ENCODE measurements at regions not wholly inside any gene's neighbourhood (a gene's known extent, or its start where the extent isn't known, plus 50 kb on each side); places are given as distances from the start of the nearest gene placed in this dataset.
A peak's percentile ranks its signal among the peaks of the same experiment; 100 is the strongest.

GRCh38 chr9:12908895-12909294 is 134.1 kb downstream of the LURAP1L start:
- 0 out of 2 replicates have a peak, but pooled peaks cover 4% of the 10 kb centered on the region for H3F3A ChIP-seq (ENCODE audit: insufficient read depth)
- H3K4me1 ChIP-seq (ENCODE audit: insufficient read depth), result peaks cover 6% of the 10 kb centered on the region
- no peaks in the 10 kb centered on the region for H3K9me2 ChIP-seq (ENCODE audit: insufficient read depth)
- in situ Hi-C loops (cut with MboI), result no loop called here
- H3K36me3 ChIP-seq (ENCODE audit: low read depth), result no peaks in the 10 kb centered on the region
- H3K4me3 ChIP-seq, result no peak overlapping the region
- no peaks in the 10 kb centered on the region for H3K79me2 ChIP-seq (ENCODE audit: insufficient read depth)
- H3K27me3 ChIP-seq (replicated peaks; ENCODE audit: insufficient read depth), result no peaks in the 10 kb centered on the region
- WGBS, 2 experiments (ENCODE audit: low coverage in 1 of 2, low lambda C conversion rate in 2 of 2, missing lambda C conversion rate in 2 of 2), result 87 to 93% methylated on average over 3 of the region's 3 CpGs
- DNase-seq, result no peak
- TF ChIP-seq EZH2 (IDR thresholded peaks at IDR 0.05; ENCODE audit: insufficient read depth, poor library complexity, severe bottlenecking) (no peak), EZH2phosphoT487 (IDR thresholded peaks at IDR 0.05; ENCODE audit: insufficient read depth, low read depth) (no peak)
- H3K9me3 ChIP-seq (ENCODE audit: low read depth), result no peaks in the 10 kb centered on the region
- no peak overlapping the region for H3K4me2 ChIP-seq (ENCODE audit: unreplicated experiment)
- H3K27ac ChIP-seq, result no peak overlapping the region
- no peaks in the 10 kb centered on the region for H4K20me1 ChIP-seq (ENCODE audit: insufficient read depth)
- no peak overlapping the region for H2AFZ ChIP-seq
- no peak overlapping the region for H3K9ac ChIP-seq

DNA sequence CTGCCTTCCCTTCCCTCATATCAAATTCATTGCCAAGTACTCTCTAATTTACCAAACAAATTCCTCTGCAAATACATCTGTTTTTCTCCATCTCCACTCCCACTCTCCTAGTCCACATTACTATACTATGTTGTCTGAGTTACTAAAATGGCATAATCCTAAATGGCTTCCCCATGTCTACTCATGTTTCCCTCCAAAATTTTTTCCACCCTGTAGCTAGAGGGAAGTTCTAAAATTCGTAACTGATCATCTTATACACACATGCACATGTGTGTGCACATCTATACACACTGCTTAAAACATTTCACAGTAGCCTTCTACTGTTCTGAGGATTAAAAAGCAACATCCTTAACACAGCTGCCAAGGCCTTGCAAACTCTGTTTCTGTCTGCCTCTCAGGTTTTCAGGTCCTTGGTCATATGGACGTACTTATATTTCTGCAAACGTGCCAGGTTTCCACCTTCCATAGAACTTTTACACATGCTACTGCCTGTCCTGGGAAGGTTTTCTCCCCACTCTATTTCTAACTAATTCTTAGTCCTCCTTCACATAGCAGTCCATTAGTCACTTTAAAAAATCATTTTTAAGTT is 140.6 kb downstream of the LURAP1L start:
- no peaks in the 10 kb centered on the region for H3K9me2 ChIP-seq (ENCODE audit: insufficient read depth)
- no peaks in the 10 kb centered on the region for H3K27me3 ChIP-seq (replicated peaks; ENCODE audit: insufficient read depth)
- H4K20me1 ChIP-seq (ENCODE audit: insufficient read depth), result no peaks in the 10 kb centered on the region
- H3K4me2 ChIP-seq (ENCODE audit: unreplicated experiment), result no peak overlapping the region
- H3K4me1 ChIP-seq (ENCODE audit: insufficient read depth), result peaks cover 9% of the 10 kb centered on the region
- H3K9me3 ChIP-seq (ENCODE audit: low read depth), result no peaks in the 10 kb centered on the region
- TF ChIP-seq EZH2 (IDR thresholded peaks at IDR 0.05; ENCODE audit: insufficient read depth, poor library complexity, severe bottlenecking), result no peak
- TF ChIP-seq EZH2phosphoT487 (IDR thresholded peaks at IDR 0.05; ENCODE audit: insufficient read depth, low read depth), result no peak
- 0 out of 2 replicates have a peak overlapping the region, but pooled peaks have one; percentile 5 for H2AFZ ChIP-seq
- no peaks in the 10 kb centered on the region for H3K79me2 ChIP-seq (ENCODE audit: insufficient read depth)
- no peak for DNase-seq
- no peak overlapping the region for H3K27ac ChIP-seq
- no peak overlapping the region for H3K4me3 ChIP-seq
- 0 out of 2 replicates have a peak, but pooled peaks cover 5% of the 10 kb centered on the region for H3F3A ChIP-seq (ENCODE audit: insufficient read depth)
- no peaks in the 10 kb centered on the region for H3K36me3 ChIP-seq (ENCODE audit: low read depth)
- in situ Hi-C loops (cut with MboI), result no loop called here
- H3K9ac ChIP-seq, result no peak overlapping the region
- WGBS, 2 experiments (ENCODE audit: low coverage in 1 of 2, low lambda C conversion rate in 2 of 2, missing lambda C conversion rate in 2 of 2), result 56 to 66% methylated on average over 3 of the region's 3 CpGs

GRCh38 chr9:12916042-12916441 is 141.2 kb downstream of the LURAP1L start:
- H3K4me1 ChIP-seq (ENCODE audit: insufficient read depth), result peaks cover 9% of the 10 kb centered on the region
- H3K27me3 ChIP-seq (replicated peaks; ENCODE audit: insufficient read depth), result no peaks in the 10 kb centered on the region
- H3K9me2 ChIP-seq (ENCODE audit: insufficient read depth), result no peaks in the 10 kb centered on the region; the same call in 1 of the 2 replicates
- TF ChIP-seq EZH2 (IDR thresholded peaks at IDR 0.05; ENCODE audit: insufficient read depth, poor library complexity, severe bottlenecking) (no peak), EZH2phosphoT487 (IDR thresholded peaks at IDR 0.05; ENCODE audit: insufficient read depth, low read depth) (no peak)
- WGBS, 2 experiments (ENCODE audit: low coverage in 1 of 2, low lambda C conversion rate in 2 of 2, missing lambda C conversion rate in 2 of 2), result 12 to 17% methylated on average over 1 of the region's 1 CpG
- in situ Hi-C loops (cut with MboI), result no loop called here
- H4K20me1 ChIP-seq (ENCODE audit: insufficient read depth), result no peaks in the 10 kb centered on the region
- no peak overlapping the region for H3K4me3 ChIP-seq
- no peak overlapping the region for H3K27ac ChIP-seq
- H2AFZ ChIP-seq, result peak overlapping the region; percentile 5; the same call in 1 of the 2 replicates
- H3F3A ChIP-seq (ENCODE audit: insufficient read depth), result 0 out of 2 replicates have a peak, but pooled peaks cover 5% of the 10 kb centered on the region
- no peaks in the 10 kb centered on the region for H3K36me3 ChIP-seq (ENCODE audit: low read depth)
- DNase-seq, result peak; percentile 57
- H3K9ac ChIP-seq, result no peak overlapping the region
- no peaks in the 10 kb centered on the region for H3K9me3 ChIP-seq (ENCODE audit: low read depth)
- H3K4me2 ChIP-seq (ENCODE audit: unreplicated experiment), result no peak overlapping the region
- H3K79me2 ChIP-seq (ENCODE audit: insufficient read depth), result no peaks in the 10 kb centered on the region

DNA sequence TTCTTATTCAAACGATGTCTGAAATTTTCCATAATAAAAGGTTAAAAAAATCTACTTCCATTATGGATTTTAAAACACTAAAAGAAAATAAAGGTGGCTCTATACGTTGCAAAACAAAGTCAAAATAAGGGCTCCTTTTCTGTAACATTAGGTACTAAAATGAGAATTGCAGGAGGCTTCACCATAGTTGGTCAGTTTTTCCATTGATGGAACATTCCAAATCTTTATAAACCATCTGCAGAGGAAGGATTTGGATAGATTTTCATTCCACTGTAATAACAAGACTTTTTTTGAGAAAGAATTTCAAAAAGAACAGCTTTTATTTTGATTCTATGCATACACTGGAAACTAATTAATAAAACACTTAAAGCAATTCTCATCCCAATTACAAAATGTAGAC is 145.6 kb downstream of the LURAP1L start:
- no peak for DNase-seq
- no peaks in the 10 kb centered on the region for H3K36me3 ChIP-seq (ENCODE audit: low read depth)
- no peak overlapping the region for H2AFZ ChIP-seq
- no peaks in the 10 kb centered on the region; the same call in 1 of the 2 replicates for H3K9me2 ChIP-seq (ENCODE audit: insufficient read depth)
- H3K4me3 ChIP-seq, result no peak overlapping the region
- H3K4me1 ChIP-seq (ENCODE audit: insufficient read depth), result peaks cover 29% of the 10 kb centered on the region
- H4K20me1 ChIP-seq (ENCODE audit: insufficient read depth), result no peaks in the 10 kb centered on the region
- H3K9ac ChIP-seq, result no peak overlapping the region
- in situ Hi-C loops (cut with MboI), result no loop called here
- no peaks in the 10 kb centered on the region for H3K9me3 ChIP-seq (ENCODE audit: low read depth)
- 48 to 50% methylated on average over 2 of the region's 2 CpGs for whole genome bisulfite sequencing, 2 experiments (ENCODE audit: low coverage in 1 of 2, low lambda C conversion rate in 2 of 2, missing lambda C conversion rate in 2 of 2)
- H3K27ac ChIP-seq, result no peak overlapping the region
- no peaks in the 10 kb centered on the region for H3K27me3 ChIP-seq (replicated peaks; ENCODE audit: insufficient read depth)
- TF ChIP-seq EZH2 (IDR thresholded peaks at IDR 0.05; ENCODE audit: insufficient read depth, poor library complexity, severe bottlenecking) (no peak), EZH2phosphoT487 (IDR thresholded peaks at IDR 0.05; ENCODE audit: insufficient read depth, low read depth) (no peak)
- H3K4me2 ChIP-seq (ENCODE audit: unreplicated experiment), result no peak overlapping the region
- no peaks in the 10 kb centered on the region for H3K79me2 ChIP-seq (ENCODE audit: insufficient read depth)
- peaks cover 25% of the 10 kb centered on the region for H3F3A ChIP-seq (ENCODE audit: insufficient read depth)
